Neural cell (in vitro differentiated cells): ENCODE measurements at regions not wholly inside any gene's neighbourhood (a gene's known extent, or its start where the extent isn't known, plus 50 kb on each side); places are given as distances from the start of the nearest gene placed in this dataset.

Experiments used
- H2AFZ ChIP-seq: fragments of 200-600, 300-800 bp; sonication (generic), shearing (Covaris generic); 2 replicates; pipeline ENCODE4 v1.6.0; 2014; ENCODE audit warnings: low read depth, mild to moderate bottlenecking, antibody characterized with exemption, low read length, moderate library complexity
- H3F3A ChIP-seq: fragments of 200-600 bp; shearing (Covaris generic); 2 replicates; pipeline ENCODE4 v1.6.1; 2016; ENCODE audit warnings: mild to moderate bottlenecking, moderate library complexity, mixed read lengths, antibody characterized with exemption, low read length; ENCODE audit not compliant: insufficient read depth, poor library complexity, severe bottlenecking
- H3K27ac ChIP-seq: fragments of 200-600, 300-800 bp; sonication (generic), shearing (Covaris generic); 2 replicates; pipeline ENCODE4 v1.5.1; 2014; ENCODE audit warnings: mild to moderate bottlenecking, low read length, moderate library complexity
- H3K27me3 ChIP-seq: fragments of 300-800, 200-600 bp; sonication (generic), shearing (Covaris generic); 2 replicates; pipeline ENCODE4 v1.6.0; 2014; ENCODE audit warnings: mild to moderate bottlenecking, low read depth, low read length, moderate library complexity; ENCODE audit not compliant: insufficient read depth
- H3K36me3 ChIP-seq: fragments of 300-800, 200-600 bp; sonication (generic), shearing (Covaris generic); 2 replicates; pipeline ENCODE4 v1.5.1; 2014; ENCODE audit warnings: mild to moderate bottlenecking, antibody characterized with exemption, low read length, moderate library complexity; ENCODE audit not compliant: insufficient read depth
- H3K4me2 ChIP-seq: fragments of 300-800, 200-600 bp; sonication (generic), shearing (Covaris generic); 2 replicates; pipeline ENCODE4 v1.6.0; 2014; ENCODE audit warnings: mild to moderate bottlenecking, low read length
- H3K4me3 ChIP-seq: fragments of 300-800, 200-600 bp; sonication (generic), shearing (Covaris generic); 2 replicates; pipeline ENCODE4 v1.5.1; 2014; ENCODE audit warnings: mild to moderate bottlenecking, low read length, moderate library complexity
- H3K79me2 ChIP-seq: fragments of 200-600 bp; shearing (Covaris generic); replicated peaks from 2 replicates; pipeline ENCODE4 v1.6.0; 2014; ENCODE audit warnings: mild to moderate bottlenecking, low read length, moderate library complexity; ENCODE audit not compliant: insufficient read depth
- H3K9ac ChIP-seq: fragments of 300-800, 200-600 bp; sonication (generic), shearing (Covaris generic); 2 replicates; pipeline ENCODE4 v1.6.1; 2016; ENCODE audit warnings: mild to moderate bottlenecking, low read length, mixed read lengths
- H3K9me2 ChIP-seq: fragments of 200-600 bp; shearing (Covaris generic); 2 replicates; pipeline ENCODE4 v1.6.1; 2016; ENCODE audit warnings: mild to moderate bottlenecking, low read length, mixed read lengths; ENCODE audit not compliant: insufficient read depth
- H3K9me3 ChIP-seq: fragments of 200-600, 300-800 bp; sonication (generic), shearing (Covaris generic); 2 replicates; pipeline ENCODE4 v1.6.1; 2016; ENCODE audit warnings: mild to moderate bottlenecking, mixed run types, low read length, moderate library complexity, mixed read lengths
- H4K20me1 ChIP-seq: fragments of 200-600 bp; shearing (Covaris generic); 2 replicates; pipeline ENCODE4 v1.6.1; 2016; ENCODE audit warnings: mild to moderate bottlenecking, mixed run types; ENCODE audit not compliant: insufficient read depth
- CTCF ChIP-seq: fragments of 450-650 bp; IDR thresholded peaks from 2 replicates; pipeline ENCODE4 v1.5.1; 2014; ENCODE audit warnings: antibody characterized with exemption, mild to moderate bottlenecking, moderate library complexity; ENCODE audit not compliant: poor library complexity, severe bottlenecking
- EP300 ChIP-seq: fragments of 450-650 bp; conservative IDR thresholded peaks from 2 replicates; pipeline ENCODE4 v1.6.1; 2014; ENCODE audit warnings: antibody characterized with exemption, mild to moderate bottlenecking, moderate library complexity; ENCODE audit not compliant: poor library complexity, severe bottlenecking
- EZH2 ChIP-seq: fragments of 200-600, 300-800 bp; shearing (Covaris generic), sonication (generic); IDR thresholded peaks from 2 replicates; pipeline ENCODE4 v1.6.1; 2014; ENCODE audit warnings: antibody characterized with exemption, low read length, borderline replicate concordance, mild to moderate bottlenecking; ENCODE audit not compliant: insufficient read depth, poor library complexity, severe bottlenecking
- MXI1 ChIP-seq: fragments of 450-650 bp; conservative IDR thresholded peaks from 2 replicates; pipeline ENCODE4 v1.6.1; 2014; ENCODE audit warnings: antibody characterized with exemption, mild to moderate bottlenecking; ENCODE audit not compliant: poor library complexity, severe bottlenecking
- POLR2AphosphoS5 ChIP-seq: IDR thresholded peaks from 2 replicates; pipeline ENCODE4 v1.6.1; 2012
- RAD21 ChIP-seq: fragments of 450-650 bp; conservative IDR thresholded peaks from 2 replicates; pipeline ENCODE4 v1.6.1; 2014; ENCODE audit warnings: antibody characterized with exemption, mild to moderate bottlenecking, moderate library complexity
- REST ChIP-seq: IDR thresholded peaks from 2 replicates; pipeline ENCODE4 v1.6.1; 2012; ENCODE audit warnings: borderline replicate concordance
- SMC3 ChIP-seq: fragments of 450-650 bp; conservative IDR thresholded peaks from 2 replicates; pipeline ENCODE4 v1.6.1; 2014; ENCODE audit warnings: antibody characterized with exemption, mild to moderate bottlenecking, moderate library complexity; ENCODE audit not compliant: poor library complexity
- TAF1 ChIP-seq: IDR thresholded peaks from 2 replicates; pipeline ENCODE4 v1.6.1; 2012; ENCODE audit warnings: low read depth

GRCh38 chr13:91211510-91211909 lies 136.0 kb upstream of the MIR17HG start:
- Histone ChIP-seq H2AFZ (no peak overlapping the region), H3K4me2 (no peak overlapping the region), H3K36me3 (no peaks in the 10 kb centered on the region), H3K27ac (no peak overlapping the region), H3K9ac (no peak overlapping the region), H4K20me1 (no peaks in the 10 kb centered on the region), H3K4me3 (no peak overlapping the region), H3K27me3 (no peaks in the 10 kb centered on the region), H3K9me2 (no peaks in the 10 kb centered on the region), H3F3A (no peaks in the 10 kb centered on the region), H3K79me2 (no peaks in the 10 kb centered on the region), H3K9me3 (no peaks in the 10 kb centered on the region)
- TF ChIP-seq EP300 = no peak
- TF ChIP-seq TAF1 = no peak
- no peak for TF ChIP-seq EZH2
- TF ChIP-seq RAD21 = no peak
- TF ChIP-seq POLR2AphosphoS5 = no peak
- no peak for TF ChIP-seq CTCF
- no peak for TF ChIP-seq MXI1
- no peak for TF ChIP-seq REST
- TF ChIP-seq SMC3 = no peak

DNA sequence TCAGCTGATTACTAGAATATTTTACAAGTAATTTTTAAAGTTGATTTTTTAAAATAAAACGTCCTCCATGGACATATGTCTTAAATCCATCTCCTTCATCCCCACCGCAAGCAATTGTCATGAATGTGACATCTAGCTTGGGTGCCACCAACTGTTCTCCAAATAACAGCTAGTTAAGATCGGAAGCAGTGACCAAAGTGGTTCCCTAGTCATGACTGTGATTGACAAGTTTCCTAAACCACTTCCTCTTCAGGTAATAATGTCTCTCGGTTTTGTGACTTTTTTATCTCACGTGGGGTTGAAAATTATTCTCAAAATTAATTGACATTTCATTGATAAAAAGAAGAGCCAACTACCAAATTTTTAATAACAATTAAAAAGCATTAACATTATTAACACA lies 135.3 kb upstream of the MIR17HG start:
- TF ChIP-seq SMC3 (no peak), MXI1 (no peak), TAF1 (no peak), EZH2 (no peak), POLR2AphosphoS5 (no peak), EP300 (no peak), CTCF (no peak), REST (no peak), RAD21 (no peak)
- Histone ChIP-seq H3K36me3 (no peaks in the 10 kb centered on the region), H3K27ac (no peak overlapping the region), H3K4me2 (no peak overlapping the region), H3K27me3 (no peaks in the 10 kb centered on the region), H3K79me2 (no peaks in the 10 kb centered on the region), H3K9me3 (no peaks in the 10 kb centered on the region), H2AFZ (no peak overlapping the region), H3K9me2 (no peaks in the 10 kb centered on the region), H3K4me3 (no peak overlapping the region), H3F3A (no peaks in the 10 kb centered on the region), H4K20me1 (no peaks in the 10 kb centered on the region), H3K9ac (no peak overlapping the region)
